Ovary (tissue), 7 donors: ENCODE measurements at regions not wholly inside any gene's neighbourhood (a gene's known extent, or its start where the extent isn't known, plus 50 kb on each side); places are given as distances from the start of the nearest gene placed in this dataset.

Experiments
- DNase-seq, 5 donors: peaks; one replicate each; pipeline ENCODE4 v3.0.0-alpha.2; 2019 to 2020
- H3K27ac ChIP-seq, 2 donors: fragments of 200-600 bp; one replicate each; pipeline versions ENCODE4 v1.5.1 to v1.8.0; 2019 to 2022
- H3K27me3 ChIP-seq: fragments of 200-600 bp; one replicate; pipeline ENCODE4 v1.8.0; 2022
- H3K36me3 ChIP-seq: fragments of 200-600 bp; sonication (generic); one replicate; pipeline ENCODE4 v1.5.1; 2019
- H3K4me1 ChIP-seq: one replicate; pipeline ENCODE4 v1.8.1; 2013; ENCODE audit warnings: mild to moderate bottlenecking, moderate library complexity; ENCODE audit not compliant: insufficient read depth
- H3K4me3 ChIP-seq: fragments of 200-600 bp; sonication (generic); one replicate; pipeline ENCODE4 v1.5.1; 2017
- H3K9me3 ChIP-seq, 2 donors: fragments of 200-600 bp in 1 of 2; sonication (generic) in 1 of 2; one replicate each; pipeline versions ENCODE4 v1.5.1 to v1.8.1; 2013 to 2019; ENCODE audit warnings: mild to moderate bottlenecking in 1 of 2, moderate library complexity in 1 of 2
- EP300 ChIP-seq: sonication (generic); formaldehyde crosslinking; IDR thresholded peaks from one replicate; pipeline ENCODE4 v1.6.1; 2017; ENCODE audit warnings: antibody characterized with exemption
- POLR2A ChIP-seq: fragments of 450-650 bp; IDR thresholded peaks from one replicate; pipeline ENCODE4 v1.6.1; 2017; ENCODE audit warnings: antibody characterized with exemption, mild to moderate bottlenecking, moderate library complexity
- WGBS, 3 donors: extraction: QIAGEN DNeasy Blood & Tissue Kit in 1 of 3; methylation state at CpG; one replicate each; pipeline versions ENCODE4 v1.1.5 to v1.1.7; 2013 to 2017; 5-methylcytosine and 5-hydroxymethylcytosine counted together
- intact Hi-C, 4 donors: fragments of 100-400 bp; cut with DNase I; formaldehyde crosslinking; loops; one replicate each; pipeline versions ENCODE4 v1.11.0 to v1.15.1; 2022 to 2023
- TF ChIP-seq, protein P1 (sequence below), 3 donors: fragments of 450-650 bp in 2 of 3; fragments of 200-600 bp in 1 of 3; IDR thresholded peaks; one replicate each; pipeline versions ENCODE4 v1.5.1 to v1.8.0; 2016 to 2022; ENCODE audit warnings: antibody characterized with exemption in 3 of 3, mild to moderate bottlenecking in 1 of 3
- donor health status: DM: no; HTN: no; CAD: no; lungs with moderate emphysema.
- donor health status: DM: no; HTN: no; CAD: no.
- donor health status: Bipolar disorder and iron deficiency.
- donor health status: DM: no; HTN: no; CAD: no.
- donor health status: DM: yes; HTN: yes; CAD: no.

DNA sequence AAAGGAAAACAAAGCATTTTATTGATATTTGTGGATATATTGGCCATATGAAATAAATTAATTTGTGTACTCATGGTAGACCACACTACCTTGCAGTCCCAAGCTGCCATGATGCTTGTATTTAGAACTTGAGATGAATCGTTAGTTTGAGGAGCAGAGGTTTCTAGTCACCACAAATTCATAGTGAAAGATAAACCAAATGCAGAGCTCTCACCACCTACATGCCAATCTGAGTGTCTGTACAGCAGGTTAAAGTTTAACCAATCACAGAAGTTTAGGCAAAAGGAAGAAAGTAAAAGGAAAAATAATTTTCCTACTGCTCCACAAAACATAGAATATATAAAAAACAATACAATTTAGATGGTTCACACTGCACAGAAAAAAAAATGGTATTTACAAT, 163.6 kb upstream of the FTMT start:
- WGBS, 3 donors = 76 to 84% (median 80%) methylated on average over 1 of the region's 1 CpG
- Histone ChIP-seq H3K27ac (no peak overlapping the region), H3K27me3 (no peaks in the 10 kb centered on the region), H3K36me3 (no peaks in the 10 kb centered on the region), H3K4me1 (no peaks in the 10 kb centered on the region), H3K9me3 (no peaks in the 10 kb centered on the region), H3K4me3 (no peak overlapping the region)
- no peak for DNase-seq
- TF ChIP-seq, protein P1, sequence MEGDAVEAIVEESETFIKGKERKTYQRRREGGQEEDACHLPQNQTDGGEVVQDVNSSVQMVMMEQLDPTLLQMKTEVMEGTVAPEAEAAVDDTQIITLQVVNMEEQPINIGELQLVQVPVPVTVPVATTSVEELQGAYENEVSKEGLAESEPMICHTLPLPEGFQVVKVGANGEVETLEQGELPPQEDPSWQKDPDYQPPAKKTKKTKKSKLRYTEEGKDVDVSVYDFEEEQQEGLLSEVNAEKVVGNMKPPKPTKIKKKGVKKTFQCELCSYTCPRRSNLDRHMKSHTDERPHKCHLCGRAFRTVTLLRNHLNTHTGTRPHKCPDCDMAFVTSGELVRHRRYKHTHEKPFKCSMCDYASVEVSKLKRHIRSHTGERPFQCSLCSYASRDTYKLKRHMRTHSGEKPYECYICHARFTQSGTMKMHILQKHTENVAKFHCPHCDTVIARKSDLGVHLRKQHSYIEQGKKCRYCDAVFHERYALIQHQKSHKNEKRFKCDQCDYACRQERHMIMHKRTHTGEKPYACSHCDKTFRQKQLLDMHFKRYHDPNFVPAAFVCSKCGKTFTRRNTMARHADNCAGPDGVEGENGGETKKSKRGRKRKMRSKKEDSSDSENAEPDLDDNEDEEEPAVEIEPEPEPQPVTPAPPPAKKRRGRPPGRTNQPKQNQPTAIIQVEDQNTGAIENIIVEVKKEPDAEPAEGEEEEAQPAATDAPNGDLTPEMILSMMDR (IDR thresholded peaks at IDR 0.05) = no peak
- no peak for TF ChIP-seq EP300
- TF ChIP-seq POLR2A = no peak
- intact Hi-C loops = no loop called here

DNA sequence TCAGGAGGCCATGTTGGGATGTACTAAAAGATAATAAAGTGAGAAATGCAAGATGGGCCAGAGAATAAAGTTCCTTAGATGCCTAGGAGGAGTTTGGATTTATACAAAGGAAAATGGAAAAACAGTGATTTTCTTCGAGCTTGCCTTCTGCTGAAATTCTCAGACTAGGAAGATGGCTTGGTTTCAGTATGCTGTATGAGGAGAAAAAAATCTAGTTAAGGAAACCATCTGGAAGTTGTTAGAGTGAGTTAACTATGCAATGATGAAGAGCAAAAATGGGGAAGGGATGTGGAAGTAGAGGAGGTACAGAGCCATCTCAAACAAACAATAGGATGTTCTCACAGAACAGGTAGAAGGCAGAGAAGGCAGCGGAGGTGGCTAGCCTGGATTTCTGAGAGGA, 162.9 kb upstream of the FTMT start:
- intact Hi-C loops = no loop called here
- TF ChIP-seq, protein P1 (IDR thresholded peaks at IDR 0.05) = no peak
- TF ChIP-seq EP300 = no peak
- TF ChIP-seq POLR2A = no peak
- H3K36me3 ChIP-seq = no peaks in the 10 kb centered on the region
- no peaks in the 10 kb centered on the region for H3K9me3 ChIP-seq
- no peaks in the 10 kb centered on the region for H3K4me1 ChIP-seq
- H3K27ac ChIP-seq = no peak overlapping the region
- H3K27me3 ChIP-seq = no peaks in the 10 kb centered on the region
- H3K4me3 ChIP-seq = no peak overlapping the region
- no peak for DNase-seq
- 52 to 70% (median 65%) methylated on average over 2 of the region's 2 CpGs for WGBS, 3 donors

DNA sequence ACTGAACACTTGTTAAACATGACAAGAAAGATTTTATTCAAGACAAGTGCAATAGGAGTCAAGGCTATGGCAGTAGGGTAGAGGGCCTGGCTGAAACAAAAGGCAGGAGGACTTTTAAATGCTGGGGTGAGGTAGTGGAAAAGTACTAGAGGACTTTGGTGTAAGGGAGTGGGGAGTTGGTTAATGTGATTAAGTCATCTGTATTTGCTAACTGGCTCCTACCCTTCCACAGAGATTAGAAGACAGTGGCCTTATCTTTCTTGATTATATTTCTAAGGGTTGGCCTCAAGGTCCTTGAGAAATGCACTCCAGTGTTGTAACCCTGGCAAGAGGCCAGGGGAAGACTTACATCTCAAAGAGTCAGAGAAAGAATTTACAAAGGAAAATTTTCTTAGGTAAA, 160.2 kb upstream of the FTMT start:
- Histone ChIP-seq H3K4me1 (no peaks in the 10 kb centered on the region), H3K9me3 (no peaks in the 10 kb centered on the region), H3K36me3 (no peaks in the 10 kb centered on the region), H3K27me3 (no peaks in the 10 kb centered on the region), H3K27ac (no peak overlapping the region), H3K4me3 (no peak overlapping the region)
- intact Hi-C loops = loop anchor here in 1 of 4 donors (1.0 kb wide), 1 partner anchor 9 kb away; no protein-coding TSS in a partner anchor
- DNase-seq = no peak
- TF ChIP-seq EP300 (no peak), POLR2A (no peak)
- TF ChIP-seq, protein P1 (IDR thresholded peaks at IDR 0.05) = no peak

DNA sequence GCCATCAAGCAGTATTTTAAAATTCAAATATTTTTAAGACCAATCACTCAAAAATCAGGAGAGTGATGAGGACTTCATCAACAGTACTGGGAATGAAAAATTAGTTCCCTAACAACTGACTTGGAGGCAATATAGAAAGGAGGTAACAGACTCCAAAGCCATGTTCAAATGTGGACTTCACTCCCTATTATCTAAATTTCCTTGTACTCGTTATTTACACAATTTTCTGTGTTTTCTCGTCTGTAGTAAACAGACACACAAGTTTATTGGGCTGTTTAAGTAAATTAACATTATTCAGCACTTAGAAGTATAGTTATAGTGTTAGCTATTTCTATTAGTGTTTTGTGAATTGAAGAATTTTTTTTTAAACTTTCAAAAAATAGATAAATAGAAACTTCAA, 159.5 kb upstream of the FTMT start:
- TF ChIP-seq POLR2A (no peak), EP300 (no peak)
- TF ChIP-seq, protein P1 (IDR thresholded peaks at IDR 0.05) = no peak
- H3K4me3 ChIP-seq = no peak overlapping the region
- no peaks in the 10 kb centered on the region for H3K27me3 ChIP-seq
- no peaks in the 10 kb centered on the region for H3K36me3 ChIP-seq
- intact Hi-C loops = no loop called here
- 71 to 78% (median 71%) methylated on average over 2 of the region's 2 CpGs for WGBS, 3 donors
- no peak for DNase-seq
- H3K4me1 ChIP-seq = no peaks in the 10 kb centered on the region
- H3K27ac ChIP-seq = no peak overlapping the region
- H3K9me3 ChIP-seq = no peaks in the 10 kb centered on the region

DNA sequence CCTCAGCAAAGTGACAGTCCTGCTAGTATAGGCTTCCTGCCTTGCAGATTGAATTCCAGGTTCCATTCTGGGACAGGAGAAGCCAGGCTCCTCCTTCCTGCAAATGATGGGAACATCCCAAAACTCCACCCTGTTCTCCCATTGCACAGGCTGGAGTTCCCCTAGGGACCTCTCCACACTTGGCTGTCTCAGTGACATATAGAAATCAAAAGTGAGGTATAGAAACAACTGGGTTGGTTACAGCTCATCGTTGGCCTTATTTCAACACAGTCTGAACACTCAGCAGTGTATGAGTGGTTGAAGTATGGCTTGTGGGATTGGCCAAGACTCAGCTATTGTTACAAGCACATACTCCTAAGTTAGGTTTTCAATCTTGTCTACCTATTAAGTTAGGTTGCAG, 157.8 kb upstream of the FTMT start:
- Histone ChIP-seq H3K27ac (no peak overlapping the region), H3K27me3 (no peaks in the 10 kb centered on the region), H3K36me3 (no peaks in the 10 kb centered on the region), H3K4me1 (no peaks in the 10 kb centered on the region), H3K4me3 (no peak overlapping the region), H3K9me3 (no peaks in the 10 kb centered on the region)
- DNase-seq = no peak
- 86 to 96% (median 95%) methylated on average over 1 of the region's 1 CpG for WGBS, 3 donors
- intact Hi-C loops = no loop called here
- TF ChIP-seq POLR2A = no peak
